ENCODE measurements at regions not wholly inside any gene's neighbourhood (a gene's known extent, or its start where the extent isn't known, plus 50 kb on each side); places are given as distances from the start of the nearest gene placed in this dataset.
"Not testable (repeated sequence)": the region's sequence is repeated elsewhere in the genome, so short reads cannot be mapped to it uniquely, and the experiment has no call there.

- no peak for DNase-seq (ENCODE audit: low read depth, low spot score)
Measured at GRCh38 chr4:138892483-138893407, 122.8 kb upstream of the NOCT start.

DNA sequence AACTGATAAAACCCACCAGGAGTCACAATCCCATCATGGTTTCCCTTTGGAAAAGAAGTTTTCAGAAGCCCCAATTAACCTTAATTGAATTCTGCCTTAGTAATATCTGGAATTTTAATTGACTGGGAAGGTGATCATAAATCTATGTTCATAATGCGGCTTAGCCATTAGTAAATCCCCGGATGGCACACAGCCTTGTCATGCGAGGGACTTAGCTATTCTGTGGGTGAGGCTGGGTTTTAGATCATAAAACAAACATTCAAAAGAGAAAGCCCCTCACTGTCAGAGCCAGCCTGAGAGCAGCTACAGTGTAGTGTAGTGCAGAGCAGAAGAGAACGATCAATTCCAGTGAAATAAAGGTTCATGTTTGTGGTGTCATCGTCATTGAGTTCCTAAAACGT is 124.0 kb upstream of the NOCT start:
- DNase-seq (ENCODE audit: low read depth, low spot score) = no peak

- no peak for DNase-seq (ENCODE audit: low read depth, low spot score)
Measured at GRCh38 chr4:138890891-138891570, 124.5 kb upstream of the NOCT start.

DNA sequence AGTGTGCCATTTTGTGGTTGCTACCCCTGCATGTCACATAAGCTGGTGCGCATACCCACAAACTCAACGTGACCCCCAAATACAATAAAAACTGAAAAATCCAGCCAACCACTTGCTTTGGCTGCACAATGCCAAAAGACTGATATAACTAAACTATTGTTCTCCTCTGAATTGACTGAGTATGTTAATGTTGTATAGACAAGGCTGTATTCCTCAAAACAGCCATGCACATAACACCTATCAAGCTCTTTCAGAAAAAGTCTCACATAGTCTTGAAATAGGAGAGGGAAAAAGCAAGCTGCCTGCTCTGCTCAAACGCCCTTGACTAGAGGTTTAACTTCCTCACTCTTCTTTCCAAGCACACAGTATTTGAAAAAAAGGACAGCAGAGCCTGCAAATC is 126.4 kb upstream of the NOCT start:
- DNase-seq (ENCODE audit: low read depth, low spot score) = no peak

- no peak for DNase-seq (ENCODE audit: low read depth, low spot score)
Measured at GRCh38 chr4:138887741-138888140, 127.8 kb upstream of the NOCT start.

DNA sequence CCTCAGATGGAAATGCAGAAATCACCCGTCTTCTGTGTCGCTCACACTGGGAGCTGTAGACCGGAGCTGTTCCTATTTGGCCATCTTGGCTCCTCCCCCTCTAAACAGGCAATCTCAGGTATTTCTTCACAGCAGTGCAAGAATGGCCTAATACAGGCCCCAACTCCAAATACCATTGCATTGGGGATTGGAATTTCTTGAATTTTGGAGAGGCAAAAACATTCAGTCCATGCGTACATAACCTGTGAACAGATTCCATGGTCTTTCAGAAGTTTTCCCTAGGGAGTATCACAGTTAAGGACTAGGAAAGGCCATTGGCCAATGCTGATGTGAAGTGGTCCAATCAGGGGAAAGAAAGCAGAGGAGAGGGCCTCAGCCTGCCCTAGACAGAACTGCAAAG is 128.2 kb upstream of the NOCT start:
- no peak for DNase-seq (ENCODE audit: low read depth, low spot score)

GRCh38 chr4:138879757-138880156 is 135.8 kb upstream of the NOCT start:
- no peak for DNase-seq (ENCODE audit: low read depth, low spot score)

- DNase-seq (ENCODE audit: low read depth, low spot score) = no peak
Measured at GRCh38 chr4:138875891-138876608, 139.5 kb upstream of the NOCT start.

GRCh38 chr4:138871555-138871875 is 144.1 kb upstream of the NOCT start:
- DNase-seq (ENCODE audit: low read depth, low spot score) = no peak

- DNase-seq (ENCODE audit: low read depth, low spot score) = peak; percentile 2
Measured at GRCh38 chr4:138870737-138871554, 144.6 kb upstream of the NOCT start.

DNA sequence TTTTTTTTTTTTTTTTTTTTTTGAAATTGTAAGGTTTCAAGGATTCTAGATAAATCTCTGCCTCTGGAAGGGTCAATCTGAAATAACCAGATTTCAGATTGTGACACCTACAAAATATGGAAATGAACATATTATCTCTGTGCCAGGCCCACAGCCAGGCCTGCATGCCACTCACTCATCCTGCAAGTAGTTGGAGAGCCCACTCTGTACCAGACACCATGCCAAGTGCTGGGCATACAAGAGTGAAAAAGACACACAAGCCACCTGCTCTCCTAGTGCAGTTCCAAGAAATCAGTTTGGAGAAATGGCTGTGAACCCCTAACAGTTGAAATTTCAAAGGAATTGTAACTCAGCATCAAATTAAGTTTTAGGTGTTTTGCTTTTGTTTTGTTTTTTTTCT is 145.9 kb upstream of the NOCT start:
- no peak for DNase-seq (ENCODE audit: low read depth, low spot score)

DNA sequence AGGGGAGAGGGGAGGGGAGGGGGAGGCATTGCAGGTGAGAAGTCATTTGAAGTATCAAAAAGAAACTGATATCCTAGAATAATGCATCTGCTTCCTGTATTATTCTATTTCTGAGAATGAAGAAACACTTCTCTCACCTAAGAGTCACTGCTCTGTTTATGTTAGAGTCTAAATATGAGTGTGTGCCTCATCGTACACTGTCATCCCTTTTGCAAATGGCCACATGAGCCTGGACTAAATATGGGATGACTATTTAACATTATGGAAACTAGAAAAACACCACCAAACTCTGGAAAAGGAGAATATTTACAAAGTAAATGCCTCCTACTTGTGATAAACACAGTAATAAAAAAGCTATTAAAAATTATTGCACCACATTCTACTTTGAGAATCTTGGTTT is 146.4 kb upstream of the NOCT start:
- DNase-seq (ENCODE audit: low read depth, low spot score) = no peak

DNA sequence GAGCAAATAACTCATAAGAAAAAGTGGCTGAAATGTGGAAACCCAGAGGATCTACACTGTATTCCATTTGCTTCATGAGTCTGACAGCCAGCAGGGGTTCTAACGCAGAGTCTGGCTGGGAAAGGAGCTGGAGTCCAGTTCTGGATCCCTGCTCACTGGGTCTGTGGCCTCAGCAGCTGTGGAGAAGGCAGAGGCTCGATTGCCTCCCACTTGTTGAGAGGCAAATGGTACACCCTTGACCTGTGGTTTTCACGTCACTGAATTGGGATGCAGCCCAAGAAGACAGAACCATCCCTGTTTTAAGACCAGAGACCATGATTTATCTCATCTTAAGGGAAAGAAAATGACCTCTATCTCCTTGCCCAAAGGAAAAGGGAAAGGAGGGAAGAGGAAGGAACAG is 147.0 kb upstream of the NOCT start:
- no peak for DNase-seq (ENCODE audit: low read depth, low spot score)

DNA sequence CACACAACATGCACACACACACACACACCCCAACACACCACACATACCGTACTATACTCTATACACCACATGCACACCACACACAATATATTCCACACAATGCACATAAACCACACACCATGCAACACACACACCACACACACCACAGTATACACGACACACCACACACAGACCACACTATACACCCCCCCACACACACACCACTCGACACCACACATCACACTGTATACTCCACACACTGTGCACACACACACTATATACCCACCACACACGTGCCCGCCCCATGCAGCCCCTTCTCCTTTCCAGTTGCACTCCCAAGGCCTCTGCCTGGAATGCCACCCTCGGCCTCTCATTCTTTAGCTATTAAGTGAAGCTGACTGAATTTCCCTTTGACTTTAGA is 148.2 kb upstream of the NOCT start:
- no peak for DNase-seq (ENCODE audit: low read depth, low spot score)

DNA sequence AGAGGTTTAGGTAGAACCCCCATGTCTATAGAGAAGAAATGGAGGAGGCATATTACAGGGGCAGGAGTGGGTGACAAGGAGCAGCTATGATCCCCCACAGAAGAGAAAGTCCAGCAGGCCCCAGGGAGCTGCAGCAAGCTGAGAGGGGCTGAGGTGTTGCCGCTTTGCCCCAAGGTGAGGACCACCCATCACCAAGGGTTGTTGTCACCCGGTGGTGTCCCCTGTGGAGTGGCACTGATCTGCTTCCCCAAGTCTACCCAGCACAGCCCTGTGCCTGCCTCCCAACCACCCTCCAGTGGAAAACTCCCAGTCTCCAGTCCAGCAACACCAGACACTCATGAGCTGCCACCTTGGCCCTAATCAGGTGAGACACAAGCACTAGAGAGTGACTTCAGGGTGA is 149.3 kb upstream of the NOCT start:
- DNase-seq (ENCODE audit: low read depth, low spot score) = no peak

DNA sequence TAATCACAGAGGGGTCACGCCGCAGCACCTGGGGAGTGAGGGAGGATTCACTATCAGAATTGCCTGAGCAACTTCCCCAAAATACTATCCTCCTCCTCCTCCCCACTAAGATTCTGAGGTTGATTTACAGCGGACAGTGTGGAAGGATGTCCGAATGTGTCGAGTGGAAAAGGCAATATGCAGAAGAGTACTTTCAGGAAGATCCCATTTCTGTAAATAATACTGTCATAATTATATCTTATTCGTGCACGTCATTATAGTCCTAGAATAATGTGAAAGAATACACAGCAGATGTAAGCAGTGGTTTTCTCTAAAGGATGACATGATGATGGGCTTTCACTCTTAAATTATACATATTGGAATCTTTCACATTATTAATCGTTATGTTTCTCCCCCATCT is 149.8 kb upstream of the NOCT start:
- no peak for DNase-seq (ENCODE audit: low read depth, low spot score)

- DNase-seq (ENCODE audit: low read depth, low spot score) = no peak
Measured at GRCh38 chr4:138864961-138865720, 150.4 kb upstream of the NOCT start.

DNA sequence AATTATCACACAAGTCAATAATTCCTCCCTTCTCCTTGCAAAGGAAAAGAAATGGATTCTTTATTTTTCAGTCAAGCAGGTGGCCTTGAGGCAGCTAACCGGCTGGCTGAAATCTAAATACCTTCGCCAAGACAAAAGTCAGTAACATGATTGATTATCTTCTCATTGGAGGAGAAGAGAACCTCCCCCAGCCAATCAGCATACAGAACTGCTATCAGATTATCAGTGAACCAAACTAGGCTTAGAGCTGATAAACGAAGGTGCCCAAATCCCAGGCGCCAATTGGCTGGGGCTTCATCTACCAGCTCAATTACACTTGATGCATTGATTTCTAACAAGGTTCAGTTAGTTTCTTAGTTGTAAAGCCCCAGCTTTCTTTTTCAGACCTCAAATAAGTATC is 152.4 kb upstream of the NOCT start:
- no peak for DNase-seq (ENCODE audit: low read depth, low spot score)

GRCh38 chr4:138861135-138861534 is 154.4 kb upstream of the NOCT start:
- no peak for DNase-seq (ENCODE audit: low read depth, low spot score)

DNA sequence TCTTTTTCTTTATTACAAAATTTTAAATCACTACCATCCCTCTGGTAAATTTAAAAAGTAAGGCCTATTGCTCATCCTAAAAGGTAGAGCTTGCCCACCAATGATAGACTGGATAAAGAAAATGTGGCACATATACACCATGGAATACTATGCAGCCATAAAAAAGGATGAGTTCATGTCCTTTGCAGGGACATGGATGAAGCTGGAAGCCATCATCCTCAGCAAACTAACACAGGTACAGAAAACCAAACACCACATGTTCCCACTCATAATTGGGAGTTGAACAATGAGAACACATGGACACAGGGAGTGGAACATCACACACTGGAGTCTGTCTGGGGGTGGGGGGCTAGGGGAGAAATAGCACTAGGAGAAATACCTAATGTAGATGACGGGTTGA is 155.2 kb upstream of the NOCT start:
- DNase-seq (ENCODE audit: low read depth, low spot score) = not testable (repeated sequence)

DNA sequence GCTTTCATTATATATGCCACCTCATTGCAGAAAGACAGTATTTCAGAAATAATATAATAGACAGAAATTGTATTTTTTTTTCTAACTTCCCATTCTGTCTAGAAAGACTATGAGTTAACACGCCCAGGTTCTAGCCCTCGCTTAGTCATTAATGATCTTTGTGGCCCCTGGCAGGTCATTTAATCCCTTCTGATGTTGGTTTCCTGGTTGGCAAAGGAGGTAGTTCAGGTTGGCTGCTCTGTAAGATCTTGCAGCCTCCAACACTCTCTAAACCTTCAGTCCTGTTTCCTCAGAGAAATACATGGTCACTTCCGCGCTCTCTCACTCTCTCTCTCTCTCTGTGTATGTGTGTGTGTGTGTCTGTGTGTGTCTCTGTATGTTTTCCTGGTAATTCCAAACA is 156.3 kb upstream of the NOCT start:
- DNase-seq (ENCODE audit: low read depth, low spot score) = no peak
